DOHH2 (cell line): ENCODE measurements at regions not wholly inside any gene's neighbourhood (a gene's known extent, or its start where the extent isn't known, plus 50 kb on each side); places are given as distances from the start of the nearest gene placed in this dataset.

ENCODE experiments used
- H3F3A ChIP-seq: fragments of 200-600 bp; sonication (generic), shearing (Covaris generic); 2 replicates; pipeline ENCODE4 v1.6.0; 2016; ENCODE audit warnings: antibody characterized with exemption, mild to moderate bottlenecking; ENCODE audit not compliant: control insufficient read depth, insufficient read depth
- H3K27ac ChIP-seq: fragments of 200-600 bp; sonication (generic); 2 replicates; pipeline ENCODE4 v1.5.1; 2014; ENCODE audit warnings: low read depth, mild to moderate bottlenecking, low read length, moderate library complexity
- H3K27me3 ChIP-seq: fragments of 200-600 bp; sonication (generic); 2 replicates; pipeline ENCODE4 v1.6.1; 2014; ENCODE audit warnings: mild to moderate bottlenecking, low read length, mixed read lengths; ENCODE audit not compliant: control insufficient read depth
- H3K36me3 ChIP-seq: fragments of 200-600 bp; sonication (generic); 2 replicates; pipeline ENCODE4 v1.6.1; 2014; ENCODE audit warnings: mild to moderate bottlenecking, low read length, moderate library complexity, mixed read lengths; ENCODE audit not compliant: control insufficient read depth
- H3K4me1 ChIP-seq: fragments of 200-600 bp; sonication (generic); 2 replicates; pipeline ENCODE4 v1.6.1; 2014; ENCODE audit warnings: mild to moderate bottlenecking, low read length, mixed read lengths; ENCODE audit not compliant: control insufficient read depth
- H3K4me2 ChIP-seq: fragments of 200-600 bp; sonication (generic); 2 replicates; pipeline ENCODE4 v1.6.0; 2014; ENCODE audit warnings: mild to moderate bottlenecking, low read length, moderate library complexity
- H3K4me3 ChIP-seq: fragments of 200-600 bp; sonication (generic); 2 replicates; pipeline ENCODE4 v1.5.1; 2014; ENCODE audit warnings: mild to moderate bottlenecking, low read length, mixed read lengths
- H3K79me2 ChIP-seq: fragments of 200-600 bp; sonication (generic); 2 replicates; pipeline ENCODE4 v1.6.1; 2014; ENCODE audit warnings: mild to moderate bottlenecking, low read length, mixed read lengths; ENCODE audit not compliant: control insufficient read depth
- H3K9me2 ChIP-seq: fragments of 200-600 bp; sonication (generic); replicated peaks from 2 replicates; pipeline ENCODE4 v1.6.1; 2014; ENCODE audit warnings: mild to moderate bottlenecking, low read length, mixed read lengths; ENCODE audit not compliant: control insufficient read depth
- H3K9me3 ChIP-seq: fragments of 200-600 bp; sonication (generic); 2 replicates; pipeline ENCODE4 v1.6.1; 2014; ENCODE audit warnings: antibody characterized with exemption, low read length, mixed read lengths; ENCODE audit not compliant: control insufficient read depth, insufficient read depth
- H4K20me1 ChIP-seq: fragments of 200-600 bp; sonication (generic); 2 replicates; pipeline ENCODE4 v1.6.0; 2014; ENCODE audit warnings: low read depth, mild to moderate bottlenecking, antibody characterized with exemption, low read length, moderate library complexity; ENCODE audit not compliant: control insufficient read depth, insufficient read depth
- EZH2phosphoT487 ChIP-seq: fragments of 200-600 bp; sonication (generic); IDR thresholded peaks from 2 replicates; pipeline ENCODE4 v1.6.1; 2017; ENCODE audit warnings: borderline replicate concordance, mild to moderate bottlenecking, antibody characterized with exemption, low read length, moderate library complexity, mixed read lengths
- TF ChIP-seq, protein P1 (sequence below): fragments of 200-600 bp; sonication (generic); IDR thresholded peaks from one replicate; pipeline ENCODE4 v1.5.1; 2014; ENCODE audit warnings: antibody characterized with exemption, mild to moderate bottlenecking, low read depth, low read length; ENCODE audit not compliant: poor library complexity, severe bottlenecking

DNA sequence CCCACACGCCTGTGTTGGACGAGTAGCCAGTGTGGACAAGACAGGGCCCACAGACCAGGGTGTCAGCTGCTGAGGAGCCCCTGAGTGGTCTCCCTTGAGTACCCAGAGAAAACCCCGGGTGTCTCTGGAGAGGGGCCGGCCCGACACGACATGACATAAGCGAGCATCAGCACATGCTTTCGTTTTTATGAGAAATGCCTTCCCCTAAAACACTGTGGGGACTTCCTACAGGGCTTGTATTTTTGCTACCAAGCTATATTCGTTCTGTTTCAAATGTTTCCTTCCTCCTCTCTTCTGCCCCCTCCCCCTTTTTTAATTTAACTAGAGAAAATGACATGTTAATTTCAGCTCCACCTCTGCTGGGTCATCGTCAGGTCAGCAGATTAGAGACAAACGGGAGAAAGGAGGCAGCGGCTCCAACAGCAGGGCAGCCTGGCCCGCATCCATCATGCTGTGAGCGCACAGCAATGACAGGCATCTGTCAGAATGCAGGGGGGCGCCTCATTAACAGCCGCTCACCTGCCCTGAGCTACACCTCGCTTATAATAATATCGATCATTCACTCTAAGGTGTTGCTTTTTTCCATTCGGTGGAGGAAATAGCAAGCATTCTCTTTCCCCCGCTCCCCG is 286.2 kb downstream of the ZNF516 start:
- Histone ChIP-seq H3F3A (no peaks in the 10 kb centered on the region), H3K4me2 (no peak overlapping the region), H3K4me3 (no peak overlapping the region), H3K79me2 (no peaks in the 10 kb centered on the region), H4K20me1 (no peaks in the 10 kb centered on the region), H3K4me1 (no peaks in the 10 kb centered on the region), H3K36me3 (no peaks in the 10 kb centered on the region), H3K9me2 (no peaks in the 10 kb centered on the region), H3K27ac (no peak overlapping the region), H3K9me3 (no peaks in the 10 kb centered on the region), H3K27me3 (peaks cover 9% of the 10 kb centered on the region)
- TF ChIP-seq EZH2phosphoT487: no peak
- TF ChIP-seq, protein P1, sequence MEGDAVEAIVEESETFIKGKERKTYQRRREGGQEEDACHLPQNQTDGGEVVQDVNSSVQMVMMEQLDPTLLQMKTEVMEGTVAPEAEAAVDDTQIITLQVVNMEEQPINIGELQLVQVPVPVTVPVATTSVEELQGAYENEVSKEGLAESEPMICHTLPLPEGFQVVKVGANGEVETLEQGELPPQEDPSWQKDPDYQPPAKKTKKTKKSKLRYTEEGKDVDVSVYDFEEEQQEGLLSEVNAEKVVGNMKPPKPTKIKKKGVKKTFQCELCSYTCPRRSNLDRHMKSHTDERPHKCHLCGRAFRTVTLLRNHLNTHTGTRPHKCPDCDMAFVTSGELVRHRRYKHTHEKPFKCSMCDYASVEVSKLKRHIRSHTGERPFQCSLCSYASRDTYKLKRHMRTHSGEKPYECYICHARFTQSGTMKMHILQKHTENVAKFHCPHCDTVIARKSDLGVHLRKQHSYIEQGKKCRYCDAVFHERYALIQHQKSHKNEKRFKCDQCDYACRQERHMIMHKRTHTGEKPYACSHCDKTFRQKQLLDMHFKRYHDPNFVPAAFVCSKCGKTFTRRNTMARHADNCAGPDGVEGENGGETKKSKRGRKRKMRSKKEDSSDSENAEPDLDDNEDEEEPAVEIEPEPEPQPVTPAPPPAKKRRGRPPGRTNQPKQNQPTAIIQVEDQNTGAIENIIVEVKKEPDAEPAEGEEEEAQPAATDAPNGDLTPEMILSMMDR: no peak

DNA sequence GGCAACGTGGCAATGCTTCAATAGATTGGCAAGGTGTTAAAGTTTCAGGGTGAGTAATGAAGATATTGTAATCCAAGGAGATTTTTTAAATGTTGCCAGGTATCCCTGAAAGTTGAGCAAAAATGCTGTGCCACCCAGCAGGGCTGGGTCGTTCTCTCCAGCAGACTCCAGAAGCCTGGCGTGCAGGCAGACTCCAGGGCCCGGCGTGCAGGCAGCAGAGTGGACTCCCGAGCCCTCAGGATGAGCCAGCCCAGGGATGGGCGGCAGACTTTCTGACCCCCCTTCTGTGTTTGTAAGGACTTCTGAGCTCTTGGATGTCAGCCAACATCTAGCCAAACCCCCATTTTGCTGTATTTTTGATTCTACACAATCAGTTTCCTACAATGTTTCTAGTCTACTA is 289.1 kb downstream of the ZNF516 start:
- no peak overlapping the region for H3K4me3 ChIP-seq
- no peaks in the 10 kb centered on the region for H3K4me1 ChIP-seq
- TF ChIP-seq EZH2phosphoT487: no peak
- TF ChIP-seq, protein P1: no peak
- no peaks in the 10 kb centered on the region for H3K9me3 ChIP-seq
- no peaks in the 10 kb centered on the region for H3F3A ChIP-seq
- no peaks in the 10 kb centered on the region for H3K79me2 ChIP-seq
- H3K36me3 ChIP-seq: no peaks in the 10 kb centered on the region
- H4K20me1 ChIP-seq: no peaks in the 10 kb centered on the region
- H3K9me2 ChIP-seq: no peaks in the 10 kb centered on the region
- H3K27me3 ChIP-seq: peaks cover 7% of the 10 kb centered on the region
- no peak overlapping the region for H3K27ac ChIP-seq
- no peak overlapping the region for H3K4me2 ChIP-seq

GRCh38 chr18:76203552-76203951 is 291.5 kb downstream of the ZNF516 start:
- H4K20me1 ChIP-seq: no peaks in the 10 kb centered on the region
- no peak for TF ChIP-seq EZH2phosphoT487
- TF ChIP-seq, protein P1: no peak
- no peaks in the 10 kb centered on the region for H3K79me2 ChIP-seq
- no peaks in the 10 kb centered on the region for H3K36me3 ChIP-seq
- H3K4me3 ChIP-seq: no peak overlapping the region
- H3K27ac ChIP-seq: no peak overlapping the region
- H3K27me3 ChIP-seq: 0 out of 2 replicates have a peak, but pooled peaks cover 2% of the 10 kb centered on the region
- H3K4me1 ChIP-seq: no peaks in the 10 kb centered on the region
- H3K9me3 ChIP-seq: no peaks in the 10 kb centered on the region
- no peaks in the 10 kb centered on the region for H3K9me2 ChIP-seq
- H3F3A ChIP-seq: no peaks in the 10 kb centered on the region
- H3K4me2 ChIP-seq: no peak overlapping the region
